ENCODE measurements at regions not wholly inside any gene's neighbourhood (a gene's known extent, or its start where the extent isn't known, plus 50 kb on each side); places are given as distances from the start of the nearest gene placed in this dataset.
"Not testable (repeated sequence)": the region's sequence is repeated elsewhere in the genome, so short reads cannot be mapped to it uniquely, and the experiment has no call there.

DNA sequence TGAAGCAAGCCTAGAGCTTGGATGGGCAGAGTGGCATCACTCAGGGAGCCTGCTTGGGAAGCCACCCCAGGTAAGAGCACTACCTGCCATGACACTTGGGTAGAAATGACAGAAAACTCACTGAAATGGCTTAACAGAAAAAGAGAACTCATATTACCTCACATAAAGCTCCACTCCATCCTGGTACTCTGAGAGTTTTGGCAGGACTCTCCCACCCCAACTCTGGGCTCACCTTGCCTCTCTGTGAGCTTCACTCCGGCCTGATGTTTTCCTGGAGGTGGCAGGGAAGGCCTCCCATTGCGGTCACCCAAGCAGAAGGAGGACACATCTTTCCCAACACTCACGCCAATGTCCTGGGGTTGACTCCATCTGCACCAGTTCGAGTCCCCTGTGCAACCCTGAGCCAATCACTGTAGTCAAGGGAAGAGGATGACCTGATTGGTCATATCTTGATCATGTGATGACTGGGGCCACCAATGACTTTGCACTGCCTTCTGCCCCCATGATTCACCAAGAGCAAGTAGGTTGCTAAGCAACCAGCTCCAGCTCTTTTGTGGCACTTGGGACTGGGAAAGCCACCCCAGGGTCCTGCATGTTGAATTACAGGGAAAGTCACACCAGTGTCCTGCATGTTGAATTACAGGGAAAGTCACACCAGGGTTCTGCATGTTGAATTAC lies 446.1 kb upstream of the SULF2 start:
- no peak for DNase-seq (ENCODE audit: low read depth in 3 of 3)

- DNase-seq (ENCODE audit: low read depth in 3 of 3): no peak
Measured at GRCh38 chr20:48230216-48230615, 444.9 kb upstream of the SULF2 start.

DNA sequence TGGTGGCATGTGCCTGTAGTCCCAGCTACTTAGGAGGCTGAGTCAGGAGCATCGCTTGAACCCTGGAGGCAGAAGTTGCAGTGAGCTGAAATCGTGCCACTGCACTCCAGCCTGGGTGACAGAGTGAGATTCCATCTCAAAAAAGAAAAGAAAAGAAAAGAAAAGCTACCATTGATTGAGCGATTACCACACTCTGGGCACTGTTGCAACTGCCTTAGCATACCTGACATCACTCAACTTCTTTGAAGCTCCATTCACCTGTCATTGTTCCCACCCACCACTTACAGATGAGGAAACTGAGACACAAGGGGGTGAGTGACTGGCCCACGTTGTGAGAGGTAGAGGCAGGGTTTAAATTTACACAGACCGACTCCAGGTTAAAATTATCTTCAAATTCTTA lies 442.1 kb upstream of the SULF2 start:
- no peak for DNase-seq (ENCODE audit: low read depth in 3 of 3)

DNA sequence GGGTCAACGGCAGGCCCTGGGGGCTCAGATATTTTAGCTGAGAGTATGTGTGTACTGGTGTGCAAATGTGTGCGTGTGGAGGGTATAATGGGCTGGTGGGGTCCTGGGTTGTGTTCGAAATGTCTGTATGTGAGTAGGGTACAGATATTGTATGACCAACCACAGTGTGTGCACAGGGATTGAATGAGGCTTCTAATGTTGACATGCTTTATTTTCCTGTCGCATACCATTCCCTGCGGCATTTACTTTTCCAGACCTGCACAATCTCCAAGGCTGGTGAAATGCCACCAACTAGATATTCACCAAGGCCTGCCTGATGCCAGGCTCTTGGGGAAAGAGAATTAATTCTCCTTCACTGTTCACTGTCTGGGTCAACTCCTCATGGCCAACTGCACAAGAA lies 441.4 kb upstream of the SULF2 start:
- DNase-seq (ENCODE audit: low read depth in 3 of 3): no peak

DNA sequence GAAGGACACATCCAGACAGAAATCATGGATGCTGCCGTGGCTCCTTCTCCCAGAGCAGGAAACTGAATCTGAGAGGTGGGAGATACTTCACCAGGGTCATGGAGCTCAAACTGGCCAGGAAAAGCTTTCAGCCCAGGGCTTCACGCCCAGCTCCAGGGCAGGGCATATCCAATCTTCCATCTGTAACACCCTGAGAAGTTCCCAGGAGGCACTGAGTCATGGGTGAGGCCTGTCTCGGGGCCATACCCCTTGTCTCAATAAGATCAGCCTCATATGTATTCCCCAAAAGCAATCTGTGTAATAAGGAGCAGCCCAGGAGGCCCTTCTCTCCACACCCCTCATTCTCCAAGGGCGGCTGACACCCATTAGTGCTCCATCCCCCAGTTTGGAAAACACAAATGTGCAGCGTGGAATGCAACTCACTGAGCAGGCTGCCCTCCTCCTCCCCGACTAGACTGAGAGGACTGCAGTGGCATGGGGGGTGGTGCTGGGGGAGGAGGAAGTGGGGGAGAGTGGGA lies 439.3 kb upstream of the SULF2 start:
- DNase-seq (ENCODE audit: low read depth in 3 of 3): no peak

- no peak for DNase-seq (ENCODE audit: low read depth in 3 of 3)
Measured at GRCh38 chr20:48223715-48224114, 438.4 kb upstream of the SULF2 start.

DNA sequence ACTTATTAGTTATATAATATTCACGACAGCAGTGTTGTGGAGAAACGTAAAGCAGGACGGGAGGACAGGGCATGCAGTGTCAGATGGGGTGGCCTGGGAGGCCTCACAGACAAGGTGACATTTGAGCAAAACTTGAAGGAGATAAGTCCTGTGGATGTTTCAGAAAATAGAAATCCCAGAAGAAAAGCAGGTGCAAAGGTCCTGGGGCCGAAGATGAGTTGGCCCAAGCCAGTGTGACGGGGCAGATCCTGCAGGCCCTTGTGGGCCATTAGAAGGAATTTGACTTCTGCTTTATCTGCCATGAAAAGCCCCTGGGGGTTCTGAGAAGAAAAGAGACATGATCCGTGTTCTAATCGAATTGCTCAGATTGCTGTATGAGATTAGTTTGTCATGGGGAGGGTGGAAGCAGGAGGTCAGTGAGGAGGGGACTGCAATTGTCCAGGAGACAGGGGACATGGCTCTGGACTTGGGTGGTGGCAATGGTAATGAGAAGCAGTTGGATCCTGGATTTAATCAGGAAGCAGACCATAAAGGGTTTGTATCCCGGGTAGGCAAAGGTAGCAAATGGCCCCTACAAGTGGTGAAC lies 437.4 kb upstream of the SULF2 start:
- DNase-seq (ENCODE audit: low read depth in 3 of 3): no peak

- DNase-seq (ENCODE audit: low read depth in 3 of 3): no peak
Measured at GRCh38 chr20:48220033-48220633, 434.9 kb upstream of the SULF2 start.

DNA sequence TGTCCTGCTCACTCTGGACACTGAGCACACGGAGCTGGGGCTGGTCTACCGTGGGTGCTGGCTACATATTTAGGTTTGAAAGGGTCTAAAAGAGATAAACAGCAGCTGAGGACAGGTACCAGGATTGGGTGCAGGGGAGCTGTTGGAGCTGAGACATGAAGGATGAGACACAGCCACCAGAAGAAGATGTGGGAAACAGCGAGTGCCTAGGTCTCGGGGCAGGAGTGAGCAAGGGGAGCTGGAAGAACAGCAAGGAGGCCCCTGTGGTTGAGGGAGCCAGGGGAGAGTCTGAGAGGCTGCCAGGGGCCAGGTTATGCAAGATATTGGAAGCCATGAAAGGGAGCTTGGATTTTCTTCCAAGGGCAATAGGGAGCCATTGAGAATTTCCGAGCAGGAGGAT lies 434.0 kb upstream of the SULF2 start:
- DNase-seq (ENCODE audit: low read depth in 3 of 3): no peak

DNA sequence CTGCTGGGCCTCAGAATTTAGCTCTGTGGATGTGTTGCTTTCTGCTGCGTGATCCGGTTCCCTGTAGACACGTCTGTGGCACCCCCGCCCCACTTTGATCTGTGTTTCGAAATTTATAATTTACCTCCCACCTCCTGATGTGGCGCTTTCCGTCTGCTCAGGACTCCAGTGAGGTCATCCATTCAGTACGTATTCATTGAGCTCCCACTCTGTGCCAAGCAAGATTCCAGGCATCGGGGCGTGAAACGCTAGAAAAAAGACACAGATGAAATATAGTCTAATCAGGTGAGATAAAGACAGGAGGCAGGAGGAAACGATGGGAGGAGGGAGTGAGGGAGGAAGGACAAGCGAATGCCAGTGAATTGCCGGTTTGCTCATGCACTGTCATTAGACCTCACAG lies 431.9 kb upstream of the SULF2 start:
- DNase-seq (ENCODE audit: low read depth in 3 of 3): no peak

GRCh38 chr20:48215536-48215935 lies 430.3 kb upstream of the SULF2 start:
- no peak for DNase-seq (ENCODE audit: low read depth in 3 of 3)

GRCh38 chr20:48214601-48215000 lies 429.3 kb upstream of the SULF2 start:
- DNase-seq (ENCODE audit: low read depth in 3 of 3): no peak

DNA sequence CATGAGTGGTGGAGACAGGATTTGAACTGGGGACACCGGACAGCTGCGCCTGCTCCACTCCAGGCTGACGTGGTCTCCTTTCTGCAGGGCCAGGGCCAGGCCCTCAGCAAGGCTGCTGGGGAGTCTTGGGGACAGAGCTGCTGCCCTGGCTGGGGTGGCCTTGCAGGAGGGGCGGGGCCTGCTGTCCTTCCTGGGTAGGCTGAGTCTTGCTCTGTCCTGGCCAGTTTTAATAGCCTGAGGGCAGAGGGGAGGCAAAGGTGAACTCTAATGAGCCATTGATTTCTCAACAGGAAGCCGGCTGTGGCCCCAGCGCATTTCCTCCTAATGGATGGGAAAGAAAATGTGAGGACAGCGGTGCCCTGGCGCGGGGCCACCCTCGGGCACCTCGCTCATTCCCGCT lies 428.4 kb upstream of the SULF2 start:
- DNase-seq (ENCODE audit: low read depth in 3 of 3): not testable (repeated sequence)

- no peak for DNase-seq (ENCODE audit: low read depth in 3 of 3)
Measured at GRCh38 chr20:48212806-48213509, 427.7 kb upstream of the SULF2 start.

DNA sequence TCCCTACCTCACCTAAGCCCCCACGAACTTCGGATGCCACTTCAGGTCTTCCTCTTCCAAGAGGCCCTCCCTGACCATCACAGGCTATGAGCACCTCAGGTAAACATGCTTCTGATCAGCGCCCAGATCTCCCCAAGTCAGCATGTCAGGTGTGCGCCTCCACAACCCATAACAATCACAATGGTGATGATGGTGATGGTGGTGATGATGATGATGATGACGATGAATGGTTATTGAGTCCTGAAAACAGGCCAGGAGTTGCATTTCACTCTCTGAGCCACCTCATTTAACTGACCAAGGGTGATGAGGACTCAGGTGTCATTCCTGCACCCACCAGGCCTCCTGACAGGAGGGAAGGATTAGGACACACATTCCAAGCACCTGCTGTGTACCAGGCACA lies 426.6 kb upstream of the SULF2 start:
- no peak for DNase-seq (ENCODE audit: low read depth in 3 of 3)

GRCh38 chr20:48211238-48211637 lies 426.0 kb upstream of the SULF2 start:
- no peak for DNase-seq (ENCODE audit: low read depth in 3 of 3)

- no peak for DNase-seq (ENCODE audit: low read depth in 3 of 3)
Measured at GRCh38 chr20:48210111-48211027, 425.1 kb upstream of the SULF2 start.

GRCh38 chr20:48209102-48209501 lies 423.8 kb upstream of the SULF2 start:
- no peak for DNase-seq (ENCODE audit: low read depth in 3 of 3)

GRCh38 chr20:48208176-48208575 lies 422.9 kb upstream of the SULF2 start:
- DNase-seq (ENCODE audit: low read depth in 3 of 3): no peak

DNA sequence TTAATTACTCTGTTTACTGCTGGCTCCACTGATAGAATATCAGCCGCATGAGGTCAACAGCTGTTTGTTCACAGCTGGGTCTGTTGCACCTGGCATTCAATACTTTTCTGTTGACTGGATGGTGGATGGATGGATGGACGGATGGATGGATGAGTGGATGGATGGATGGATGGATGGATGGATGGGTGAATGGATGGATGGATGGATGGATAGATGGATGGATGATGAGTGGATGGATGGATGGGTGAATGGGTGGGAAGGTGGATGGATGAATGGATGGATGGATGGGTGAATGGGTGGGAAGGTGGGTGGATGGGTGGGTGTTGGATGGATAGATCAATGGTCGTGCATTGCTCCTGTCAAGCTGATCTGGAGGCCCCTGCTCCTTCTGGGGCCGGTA lies 422.2 kb upstream of the SULF2 start:
- no peak for DNase-seq (ENCODE audit: low read depth in 3 of 3)

- DNase-seq (ENCODE audit: low read depth in 3 of 3): no peak
Measured at GRCh38 chr20:48205786-48206185, 420.5 kb upstream of the SULF2 start.

Data from stimulated activated CD4-positive, alpha-beta T cell treated with anti-CD3 and anti-CD28 coated beads, TNF-alpha, amount 100 ng/mL, for 48 hours (primary cell).